HEK293 (cell line): ENCODE measurements at regions not wholly inside any gene's neighbourhood (a gene's known extent, or its start where the extent isn't known, plus 50 kb on each side); places are given as distances from the start of the nearest gene placed in this dataset.

ENCODE experiments used
- CTCF ChIA-PET: fragments of 350-600 bp; formaldehyde crosslinking; extraction: SDS; loops from one replicate; lab custom pipeline; 2021; ENCODE audit warnings: antibody characterized with exemption; lab: Yijun Ruan, JAX
- POLR2A ChIA-PET: fragments of 300-600 bp; formaldehyde crosslinking; extraction: SDS; loops from one replicate; lab custom pipeline; 2020; ENCODE audit warnings: antibody characterized with exemption, inconsistent platforms; lab: Yijun Ruan, JAX
- H3K27ac ChIP-seq: fragments of 200-500 bp; sonication (Bioruptor generic); 2 replicates; pipeline ENCODE4 v1.5.1; 2014; ENCODE audit warnings: low read depth, low read length, control low read depth, inconsistent platforms; ENCODE audit errors: extremely low read depth
- H3K36me3 ChIP-seq, 2 experiments: fragments of 200-500 bp in 1 of 2; sonication (Bioruptor generic) in 1 of 2; 1 replicate in 1 of 2; 2 replicates in 1 of 2; pipeline ENCODE4 v1.5.1; 2014 to 2017; ENCODE audit warnings: inconsistent platforms in 2 of 2, low read length in 2 of 2; ENCODE audit not compliant: control insufficient read depth in 2 of 2, insufficient read depth in 1 of 2
- H3K4me1 ChIP-seq: fragments of 200-500 bp; sonication (Bioruptor generic); 2 replicates; pipeline ENCODE4 v1.5.1; 2014; ENCODE audit warnings: mild to moderate bottlenecking, low read length, inconsistent platforms; ENCODE audit not compliant: control insufficient read depth, insufficient read depth
- H3K4me3 ChIP-seq: 2 replicates; pipeline ENCODE4 v1.5.1; 2011; ENCODE audit warnings: low read depth, mild to moderate bottlenecking, control low read depth, low read length, moderate library complexity
- H3K9me3 ChIP-seq: fragments of 200-500 bp; sonication (Bioruptor generic); 2 replicates; pipeline ENCODE4 v1.5.1; 2014; ENCODE audit warnings: low read depth, low read length, inconsistent platforms; ENCODE audit not compliant: control insufficient read depth, insufficient read depth
- EGR2 ChIP-seq: fragments of 450-650 bp; formaldehyde crosslinking; IDR thresholded peaks from 2 replicates; pipeline ENCODE4 v1.5.1; 2016; ENCODE audit warnings: low read depth, missing biosample characterization, missing genetic modification characterization
- GLI2 ChIP-seq: fragments of 450-650 bp; formaldehyde crosslinking; IDR thresholded peaks from 2 replicates; pipeline ENCODE4; 2017; ENCODE audit warnings: missing biosample characterization, missing genetic modification characterization, low read depth, borderline replicate concordance
- KLF1 ChIP-seq: fragments of 450-650 bp; formaldehyde crosslinking; IDR thresholded peaks from 2 replicates; pipeline ENCODE4 v1.5.1; 2016; ENCODE audit warnings: missing biosample characterization, missing genetic modification characterization
- KLF16 ChIP-seq: fragments of 450-650 bp; formaldehyde crosslinking; IDR thresholded peaks from 2 replicates; pipeline ENCODE4 v1.5.1; 2017; ENCODE audit warnings: missing biosample characterization, missing genetic modification characterization
- KLF8 ChIP-seq: fragments of 450-650 bp; formaldehyde crosslinking; IDR thresholded peaks from 2 replicates; pipeline ENCODE4 v1.5.1; 2016; ENCODE audit warnings: missing biosample characterization, missing genetic modification characterization
- OSR2 ChIP-seq: fragments of 450-650 bp; formaldehyde crosslinking; IDR thresholded peaks from 2 replicates; pipeline ENCODE4 v1.5.1; 2016; ENCODE audit warnings: missing biosample characterization, missing genetic modification characterization
- OVOL3 ChIP-seq: fragments of 450-650 bp; formaldehyde crosslinking; IDR thresholded peaks from 2 replicates; pipeline ENCODE4 v1.5.1; 2016; ENCODE audit warnings: missing biosample characterization, missing genetic modification characterization
- REST ChIP-seq: fragments of 450-650 bp; formaldehyde crosslinking; IDR thresholded peaks from 2 replicates; pipeline ENCODE4 v1.5.1; 2016; ENCODE audit warnings: missing biosample characterization, missing genetic modification characterization
- SP2 ChIP-seq: fragments of 450-650 bp; formaldehyde crosslinking; IDR thresholded peaks from 2 replicates; pipeline ENCODE4 v1.5.1; 2016; ENCODE audit warnings: missing biosample characterization, missing genetic modification characterization
- ZBTB8A ChIP-seq: fragments of 450-650 bp; formaldehyde crosslinking; IDR thresholded peaks from 2 replicates; pipeline ENCODE4 v1.5.1; 2016; ENCODE audit warnings: missing biosample characterization, missing genetic modification characterization
- ZIC2 ChIP-seq: fragments of 450-650 bp; formaldehyde crosslinking; IDR thresholded peaks from 2 replicates; pipeline ENCODE4 v1.5.1; 2016; ENCODE audit warnings: missing biosample characterization, missing genetic modification characterization
- ZNF114 ChIP-seq: fragments of 450-650 bp; formaldehyde crosslinking; IDR thresholded peaks from 2 replicates; pipeline ENCODE4 v1.5.0; 2017; ENCODE audit warnings: missing biosample characterization, missing genetic modification characterization
- ZNF138 ChIP-seq: fragments of 450-650 bp; formaldehyde crosslinking; IDR thresholded peaks from 2 replicates; pipeline ENCODE4 v1.5.1; 2016; ENCODE audit warnings: missing biosample characterization, missing genetic modification characterization, borderline replicate concordance
- ZNF335 ChIP-seq: fragments of 450-650 bp; formaldehyde crosslinking; conservative IDR thresholded peaks from 2 replicates; pipeline ENCODE4 v1.5.1; 2016; ENCODE audit warnings: missing biosample characterization, missing genetic modification characterization
- ZNF394 ChIP-seq: fragments of 450-650 bp; formaldehyde crosslinking; IDR thresholded peaks from 2 replicates; pipeline ENCODE4 v1.5.1; 2016; ENCODE audit warnings: missing biosample characterization, missing genetic modification characterization, mild to moderate bottlenecking, moderate library complexity, borderline replicate concordance
- ZNF423 ChIP-seq: fragments of 450-650 bp; formaldehyde crosslinking; IDR thresholded peaks from 2 replicates; pipeline ENCODE4 v1.5.1; 2016; ENCODE audit warnings: missing biosample characterization, missing genetic modification characterization
- ZNF530 ChIP-seq: fragments of 450-650 bp; formaldehyde crosslinking; IDR thresholded peaks from 2 replicates; pipeline ENCODE4 v1.5.1; 2016; ENCODE audit warnings: low read depth, missing biosample characterization, missing genetic modification characterization
- ZNF544 ChIP-seq: fragments of 450-650 bp; formaldehyde crosslinking; IDR thresholded peaks from 2 replicates; pipeline ENCODE4 v1.5.0; 2017; ENCODE audit warnings: missing biosample characterization, missing genetic modification characterization
- ZNF610 ChIP-seq: fragments of 450-650 bp; formaldehyde crosslinking; IDR thresholded peaks from 2 replicates; pipeline ENCODE4 v1.5.1; 2016; ENCODE audit warnings: missing biosample characterization, missing genetic modification characterization, borderline replicate concordance
- ZNF626 ChIP-seq: fragments of 450-650 bp; sonication (Bioruptor Pico); formaldehyde crosslinking; IDR thresholded peaks from 2 replicates; pipeline ENCODE4 v1.5.1; 2018; ENCODE audit warnings: missing biosample characterization, missing genetic modification characterization, inconsistent platforms
- ZNF664 ChIP-seq: fragments of 450-650 bp; formaldehyde crosslinking; IDR thresholded peaks from 2 replicates; pipeline ENCODE4 v1.5.1; 2016; ENCODE audit warnings: missing biosample characterization, missing genetic modification characterization
- ZNF692 ChIP-seq: fragments of 450-650 bp; formaldehyde crosslinking; IDR thresholded peaks from 2 replicates; pipeline ENCODE4 v1.5.1; 2016; ENCODE audit warnings: missing biosample characterization, missing genetic modification characterization
- ZNF747 ChIP-seq: fragments of 450-650 bp; formaldehyde crosslinking; IDR thresholded peaks from 2 replicates; pipeline ENCODE4 v1.5.1; 2016; ENCODE audit warnings: missing biosample characterization, missing genetic modification characterization
- ZNF76 ChIP-seq: fragments of 450-650 bp; formaldehyde crosslinking; IDR thresholded peaks from 2 replicates; pipeline ENCODE4; 2016; ENCODE audit warnings: low read depth, missing biosample characterization, missing genetic modification characterization, borderline replicate concordance
- ZNF785 ChIP-seq: fragments of 450-650 bp; formaldehyde crosslinking; IDR thresholded peaks from 2 replicates; pipeline ENCODE4 v1.5.1; 2016; ENCODE audit warnings: missing biosample characterization, missing genetic modification characterization
- TF ChIP-seq, protein P1 (sequence below): fragments of 450-650 bp; formaldehyde crosslinking; IDR thresholded peaks from 2 replicates; pipeline ENCODE4 v1.5.1; 2016; ENCODE audit warnings: missing biosample characterization, missing genetic modification characterization, low read depth
- TF ChIP-seq, protein P2 (sequence below): fragments of 450-650 bp; IDR thresholded peaks from 2 replicates; pipeline ENCODE4 v1.5.1; 2018; ENCODE audit warnings: missing biosample characterization, missing genetic modification characterization

GRCh38 chr18:67677489-67677888, 161.0 kb upstream of the DSEL start (continued):
- TF ChIP-seq ZNF692 (tag by site-specific recombination) (no peak), ZBTB8A (tag by site-specific recombination) (no peak), ZNF664 (tag by site-specific recombination) (no peak), OVOL3 (tag by site-specific recombination) (no peak), GLI2 (tag by site-specific recombination) (no peak)
- TF ChIP-seq, protein P1, sequence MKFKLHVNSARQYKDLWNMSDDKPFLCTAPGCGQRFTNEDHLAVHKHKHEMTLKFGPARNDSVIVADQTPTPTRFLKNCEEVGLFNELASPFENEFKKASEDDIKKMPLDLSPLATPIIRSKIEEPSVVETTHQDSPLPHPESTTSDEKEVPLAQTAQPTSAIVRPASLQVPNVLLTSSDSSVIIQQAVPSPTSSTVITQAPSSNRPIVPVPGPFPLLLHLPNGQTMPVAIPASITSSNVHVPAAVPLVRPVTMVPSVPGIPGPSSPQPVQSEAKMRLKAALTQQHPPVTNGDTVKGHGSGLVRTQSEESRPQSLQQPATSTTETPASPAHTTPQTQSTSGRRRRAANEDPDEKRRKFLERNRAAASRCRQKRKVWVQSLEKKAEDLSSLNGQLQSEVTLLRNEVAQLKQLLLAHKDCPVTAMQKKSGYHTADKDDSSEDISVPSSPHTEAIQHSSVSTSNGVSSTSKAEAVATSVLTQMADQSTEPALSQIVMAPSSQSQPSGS (tag by site-specific recombination), result no peak

- TF ChIP-seq, protein P2, sequence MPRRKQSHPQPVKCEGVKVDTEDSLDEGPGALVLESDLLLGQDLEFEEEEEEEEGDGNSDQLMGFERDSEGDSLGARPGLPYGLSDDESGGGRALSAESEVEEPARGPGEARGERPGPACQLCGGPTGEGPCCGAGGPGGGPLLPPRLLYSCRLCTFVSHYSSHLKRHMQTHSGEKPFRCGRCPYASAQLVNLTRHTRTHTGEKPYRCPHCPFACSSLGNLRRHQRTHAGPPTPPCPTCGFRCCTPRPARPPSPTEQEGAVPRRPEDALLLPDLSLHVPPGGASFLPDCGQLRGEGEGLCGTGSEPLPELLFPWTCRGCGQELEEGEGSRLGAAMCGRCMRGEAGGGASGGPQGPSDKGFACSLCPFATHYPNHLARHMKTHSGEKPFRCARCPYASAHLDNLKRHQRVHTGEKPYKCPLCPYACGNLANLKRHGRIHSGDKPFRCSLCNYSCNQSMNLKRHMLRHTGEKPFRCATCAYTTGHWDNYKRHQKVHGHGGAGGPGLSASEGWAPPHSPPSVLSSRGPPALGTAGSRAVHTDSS, result no peak
- TF ChIP-seq KLF16 (tag by site-specific recombination), result no peak
- TF ChIP-seq ZNF138 (tag by site-specific recombination), result no peak
- no peak for TF ChIP-seq ZNF423 (tag by site-specific recombination)
- TF ChIP-seq, protein P1 (tag by site-specific recombination), result no peak
- TF ChIP-seq ZNF394 (tag by site-specific recombination), result no peak
- no peak for TF ChIP-seq KLF8
- no peak for TF ChIP-seq SP2 (tag by site-specific recombination)
- TF ChIP-seq OSR2 (tag by site-specific recombination), result no peak
- no peak for TF ChIP-seq KLF1 (tag by site-specific recombination)
- no peak for TF ChIP-seq ZBTB8A (tag by site-specific recombination)
- no peak for TF ChIP-seq ZNF76 (tag by site-specific recombination)
- ChIA-PET POLR2A (no interaction called here), CTCF (no interaction called here)
- H3K4me3 ChIP-seq, result no peak overlapping the region
- H3K36me3 ChIP-seq, result no peaks in the 10 kb centered on the region
- H3K4me1 ChIP-seq, result no peaks in the 10 kb centered on the region
- H3K9me3 ChIP-seq, result no peaks in the 10 kb centered on the region
- no peak overlapping the region for H3K27ac ChIP-seq
These were observed 156.2 kb upstream of the DSEL start for GRCh38 chr18:67672716-67673115.

- Histone ChIP-seq H3K4me3 (no peak overlapping the region), H3K9me3 (no peaks in the 10 kb centered on the region), H3K27ac (no peak overlapping the region), H3K4me1 (no peaks in the 10 kb centered on the region), H3K36me3 (no peaks in the 10 kb centered on the region)
- POLR2A ChIA-PET, result no interaction called here
- CTCF ChIA-PET, result no interaction called here
- TF ChIP-seq ZNF530 (tag by site-specific recombination), result no peak
- TF ChIP-seq REST (tag by site-specific recombination), result no peak
- no peak for TF ChIP-seq EGR2 (tag by site-specific recombination)
- no peak for TF ChIP-seq ZNF544 (tag by site-specific recombination)
- TF ChIP-seq ZIC2 (tag by site-specific recombination), result no peak
- TF ChIP-seq ZNF626 (tag by site-specific recombination), result no peak
- no peak for TF ChIP-seq ZNF747 (tag by site-specific recombination)
- TF ChIP-seq ZNF610 (tag by site-specific recombination), result no peak
- no peak for TF ChIP-seq ZNF114 (tag by site-specific recombination)
- no peak for TF ChIP-seq ZNF335 (tag by site-specific recombination)
- no peak for TF ChIP-seq ZNF785 (tag by site-specific recombination)
These were observed 155.6 kb upstream of the DSEL start for GRCh38 chr18:67672155-67672554.
